ENCODE measurements at regions not wholly inside any gene's neighbourhood (a gene's known extent, or its start where the extent isn't known, plus 50 kb on each side); places are given as distances from the start of the nearest gene placed in this dataset.

DNA sequence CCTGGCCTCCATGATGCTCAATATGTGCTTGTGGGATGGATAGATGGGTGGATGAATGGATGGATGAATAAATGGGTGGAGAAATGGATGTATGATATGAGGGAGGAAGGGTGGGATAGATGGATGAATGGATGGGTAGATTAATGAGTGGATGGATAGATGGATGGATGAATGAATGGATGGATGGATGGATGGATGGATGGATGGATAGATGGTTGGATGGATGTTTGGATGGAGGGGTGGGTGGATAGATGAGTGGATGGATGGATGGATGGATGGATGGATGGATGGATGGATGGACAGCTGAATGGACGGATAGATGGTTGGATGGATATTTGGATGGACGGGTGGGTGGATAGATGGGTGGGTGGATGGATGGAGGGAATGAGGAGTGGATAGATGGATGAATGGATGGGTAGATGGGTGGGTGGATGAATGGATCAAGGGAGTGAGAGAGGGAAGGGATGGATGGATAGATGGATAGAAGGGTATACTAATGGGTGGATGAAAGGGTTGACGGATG lies 139.4 kb downstream of the CEBPB start (continued):
- TF ChIP-seq, protein P1, sequence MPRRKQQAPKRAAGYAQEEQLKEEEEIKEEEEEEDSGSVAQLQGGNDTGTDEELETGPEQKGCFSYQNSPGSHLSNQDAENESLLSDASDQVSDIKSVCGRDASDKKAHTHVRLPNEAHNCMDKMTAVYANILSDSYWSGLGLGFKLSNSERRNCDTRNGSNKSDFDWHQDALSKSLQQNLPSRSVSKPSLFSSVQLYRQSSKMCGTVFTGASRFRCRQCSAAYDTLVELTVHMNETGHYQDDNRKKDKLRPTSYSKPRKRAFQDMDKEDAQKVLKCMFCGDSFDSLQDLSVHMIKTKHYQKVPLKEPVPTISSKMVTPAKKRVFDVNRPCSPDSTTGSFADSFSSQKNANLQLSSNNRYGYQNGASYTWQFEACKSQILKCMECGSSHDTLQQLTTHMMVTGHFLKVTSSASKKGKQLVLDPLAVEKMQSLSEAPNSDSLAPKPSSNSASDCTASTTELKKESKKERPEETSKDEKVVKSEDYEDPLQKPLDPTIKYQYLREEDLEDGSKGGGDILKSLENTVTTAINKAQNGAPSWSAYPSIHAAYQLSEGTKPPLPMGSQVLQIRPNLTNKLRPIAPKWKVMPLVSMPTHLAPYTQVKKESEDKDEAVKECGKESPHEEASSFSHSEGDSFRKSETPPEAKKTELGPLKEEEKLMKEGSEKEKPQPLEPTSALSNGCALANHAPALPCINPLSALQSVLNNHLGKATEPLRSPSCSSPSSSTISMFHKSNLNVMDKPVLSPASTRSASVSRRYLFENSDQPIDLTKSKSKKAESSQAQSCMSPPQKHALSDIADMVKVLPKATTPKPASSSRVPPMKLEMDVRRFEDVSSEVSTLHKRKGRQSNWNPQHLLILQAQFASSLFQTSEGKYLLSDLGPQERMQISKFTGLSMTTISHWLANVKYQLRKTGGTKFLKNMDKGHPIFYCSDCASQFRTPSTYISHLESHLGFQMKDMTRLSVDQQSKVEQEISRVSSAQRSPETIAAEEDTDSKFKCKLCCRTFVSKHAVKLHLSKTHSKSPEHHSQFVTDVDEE (CRISPR knock-in tag; IDR thresholded peaks at IDR 0.05) = no peak
- TF ChIP-seq ARNTL (CRISPR knock-in tag; IDR thresholded peaks at IDR 0.05; ENCODE audit: borderline replicate concordance, low read depth) (no peak), SNAI2 (CRISPR knock-in tag; IDR thresholded peaks at IDR 0.05) (no peak), PPARA (CRISPR knock-in tag; IDR thresholded peaks at IDR 0.05; ENCODE audit: borderline replicate concordance) (no peak)
- TF ChIP-seq, protein P2, sequence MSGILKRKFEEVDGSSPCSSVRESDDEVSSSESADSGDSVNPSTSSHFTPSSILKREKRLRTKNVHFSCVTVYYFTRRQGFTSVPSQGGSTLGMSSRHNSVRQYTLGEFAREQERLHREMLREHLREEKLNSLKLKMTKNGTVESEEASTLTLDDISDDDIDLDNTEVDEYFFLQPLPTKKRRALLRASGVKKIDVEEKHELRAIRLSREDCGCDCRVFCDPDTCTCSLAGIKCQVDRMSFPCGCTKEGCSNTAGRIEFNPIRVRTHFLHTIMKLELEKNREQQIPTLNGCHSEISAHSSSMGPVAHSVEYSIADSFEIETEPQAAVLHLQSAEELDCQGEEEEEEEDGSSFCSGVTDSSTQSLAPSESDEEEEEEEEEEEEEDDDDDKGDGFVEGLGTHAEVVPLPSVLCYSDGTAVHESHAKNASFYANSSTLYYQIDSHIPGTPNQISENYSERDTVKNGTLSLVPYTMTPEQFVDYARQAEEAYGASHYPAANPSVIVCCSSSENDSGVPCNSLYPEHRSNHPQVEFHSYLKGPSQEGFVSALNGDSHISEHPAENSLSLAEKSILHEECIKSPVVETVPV (CRISPR knock-in tag; IDR thresholded peaks at IDR 0.05) = no peak

DNA sequence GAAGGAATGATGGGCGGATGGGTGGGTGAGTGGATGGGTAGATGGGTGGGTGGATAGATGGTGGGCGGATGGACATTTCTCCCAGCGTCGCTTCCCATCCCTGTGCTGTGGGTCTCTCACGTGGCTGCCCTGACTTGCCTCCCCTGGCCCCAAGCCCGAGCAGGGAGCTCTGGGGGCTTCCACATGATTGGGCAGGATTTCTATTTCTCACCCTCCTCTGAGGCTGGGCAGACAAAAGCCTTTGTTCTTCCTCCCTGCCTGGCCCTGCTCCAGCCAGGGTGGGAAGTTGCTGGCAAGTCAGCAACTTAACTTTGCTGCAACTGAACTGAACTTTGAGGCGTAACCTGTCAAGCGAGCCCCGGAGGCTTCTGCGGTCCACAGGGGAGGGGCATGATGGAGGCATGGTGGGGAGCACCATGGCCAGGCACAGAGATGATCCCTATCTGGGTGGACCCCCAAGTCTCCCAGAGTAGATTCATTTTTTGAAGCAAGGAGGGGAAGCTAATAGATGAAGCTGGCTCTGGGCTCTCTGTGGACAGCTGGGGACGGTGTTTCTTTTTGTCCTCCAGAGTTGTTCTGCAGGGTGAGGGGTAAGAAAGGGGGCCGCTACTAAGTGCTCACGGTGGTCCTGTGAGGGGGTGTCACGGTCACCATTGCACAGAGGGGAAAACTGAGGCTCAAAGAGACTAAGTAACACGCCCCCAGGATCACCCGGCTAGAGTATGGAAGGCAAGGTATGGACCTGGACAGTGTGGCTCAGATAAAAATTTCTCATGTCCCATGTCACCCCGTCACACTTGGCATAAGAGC lies 140.1 kb downstream of the CEBPB start:
- ATAC-seq = no peak
- TF ChIP-seq ZFP3 (CRISPR knock-in tag; IDR thresholded peaks at IDR 0.05) (no peak), TOX (CRISPR knock-in tag; IDR thresholded peaks at IDR 0.05; ENCODE audit: borderline replicate concordance) (no peak), ZC3H10 (CRISPR knock-in tag; IDR thresholded peaks at IDR 0.05) (no peak), ZFP30 (CRISPR knock-in tag; IDR thresholded peaks at IDR 0.05) (no peak), SNAI2 (CRISPR knock-in tag; IDR thresholded peaks at IDR 0.05) (no peak), ESRRG (CRISPR knock-in tag; IDR thresholded peaks at IDR 0.05) (no peak), ZNF8 (CRISPR knock-in tag; IDR thresholded peaks at IDR 0.05) (no peak), GLIS3 (CRISPR knock-in tag; IDR thresholded peaks at IDR 0.05) (no peak), ISL1 (CRISPR knock-in tag; IDR thresholded peaks at IDR 0.05) (no peak), TCF4 (CRISPR knock-in tag; IDR thresholded peaks at IDR 0.05; ENCODE audit: borderline replicate concordance) (no peak), RARB (CRISPR knock-in tag; IDR thresholded peaks at IDR 0.05) (no peak), OSR1 (CRISPR knock-in tag; IDR thresholded peaks at IDR 0.05) (no peak), ZNF70 (CRISPR knock-in tag; IDR thresholded peaks at IDR 0.05) (no peak)
- TF ChIP-seq, protein P1 (CRISPR knock-in tag; IDR thresholded peaks at IDR 0.05) = no peak
- TF ChIP-seq, protein P3, sequence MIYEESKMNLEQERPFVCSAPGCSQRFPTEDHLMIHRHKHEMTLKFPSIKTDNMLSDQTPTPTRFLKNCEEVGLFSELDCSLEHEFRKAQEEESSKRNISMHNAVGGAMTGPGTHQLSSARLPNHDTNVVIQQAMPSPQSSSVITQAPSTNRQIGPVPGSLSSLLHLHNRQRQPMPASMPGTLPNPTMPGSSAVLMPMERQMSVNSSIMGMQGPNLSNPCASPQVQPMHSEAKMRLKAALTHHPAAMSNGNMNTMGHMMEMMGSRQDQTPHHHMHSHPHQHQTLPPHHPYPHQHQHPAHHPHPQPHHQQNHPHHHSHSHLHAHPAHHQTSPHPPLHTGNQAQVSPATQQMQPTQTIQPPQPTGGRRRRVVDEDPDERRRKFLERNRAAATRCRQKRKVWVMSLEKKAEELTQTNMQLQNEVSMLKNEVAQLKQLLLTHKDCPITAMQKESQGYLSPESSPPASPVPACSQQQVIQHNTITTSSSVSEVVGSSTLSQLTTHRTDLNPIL (CRISPR knock-in tag; IDR thresholded peaks at IDR 0.05; ENCODE audit: low read depth) = no peak

DNA sequence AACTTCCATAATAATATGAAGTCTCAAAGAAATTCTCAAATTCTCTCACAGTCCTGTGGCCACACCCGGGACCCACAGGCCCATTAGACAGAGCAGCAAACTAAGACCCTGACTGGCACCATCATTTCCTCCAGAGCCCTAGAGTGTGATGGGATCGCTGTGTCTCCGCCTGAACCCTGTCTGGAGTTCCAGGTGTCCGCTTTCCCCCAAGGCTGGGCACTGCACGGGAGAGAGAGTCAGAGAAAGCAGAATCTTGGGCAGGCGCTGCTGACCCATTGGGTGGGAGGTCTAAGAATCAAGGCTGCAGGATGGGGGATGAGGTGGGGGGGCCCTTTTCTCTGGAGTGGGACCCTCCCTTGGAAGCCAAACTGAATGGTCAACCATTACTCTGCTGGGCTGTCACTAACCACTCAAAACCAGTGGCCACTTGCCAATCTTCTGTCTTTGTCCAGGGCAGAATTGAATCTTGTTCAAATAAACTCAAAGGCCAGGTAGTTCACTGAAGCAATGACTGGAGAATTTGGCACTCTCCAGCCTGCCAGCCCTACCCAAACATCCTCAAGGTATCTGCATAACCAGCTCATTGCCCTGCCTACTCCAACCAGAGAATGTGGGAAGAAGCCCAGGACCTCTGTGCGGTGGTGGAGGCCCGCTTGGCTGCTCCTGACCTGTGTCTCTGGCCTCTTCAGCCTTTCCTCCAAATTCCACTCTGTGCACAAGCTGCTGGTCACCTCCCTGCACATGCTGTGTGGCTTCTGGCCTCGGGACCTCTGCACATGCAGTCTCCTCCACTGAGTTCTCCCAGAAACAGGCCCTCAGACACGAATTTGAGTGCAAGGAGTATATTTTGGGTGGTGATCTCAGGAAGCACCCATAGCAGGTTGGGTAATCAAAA lies 141.1 kb downstream of the CEBPB start:
- no peak for ATAC-seq
- TF ChIP-seq SNAI2 (CRISPR knock-in tag; IDR thresholded peaks at IDR 0.05) (no peak), ZNF70 (CRISPR knock-in tag; IDR thresholded peaks at IDR 0.05) (no peak), ISL1 (CRISPR knock-in tag; IDR thresholded peaks at IDR 0.05) (no peak), ZFP3 (CRISPR knock-in tag; IDR thresholded peaks at IDR 0.05) (no peak), ESRRG (CRISPR knock-in tag; IDR thresholded peaks at IDR 0.05) (no peak), TOX (CRISPR knock-in tag; IDR thresholded peaks at IDR 0.05; ENCODE audit: borderline replicate concordance) (no peak), TCF4 (CRISPR knock-in tag; IDR thresholded peaks at IDR 0.05; ENCODE audit: borderline replicate concordance) (no peak), GLIS3 (CRISPR knock-in tag; IDR thresholded peaks at IDR 0.05) (no peak), OSR1 (CRISPR knock-in tag; IDR thresholded peaks at IDR 0.05) (no peak)
- TF ChIP-seq, protein P4, sequence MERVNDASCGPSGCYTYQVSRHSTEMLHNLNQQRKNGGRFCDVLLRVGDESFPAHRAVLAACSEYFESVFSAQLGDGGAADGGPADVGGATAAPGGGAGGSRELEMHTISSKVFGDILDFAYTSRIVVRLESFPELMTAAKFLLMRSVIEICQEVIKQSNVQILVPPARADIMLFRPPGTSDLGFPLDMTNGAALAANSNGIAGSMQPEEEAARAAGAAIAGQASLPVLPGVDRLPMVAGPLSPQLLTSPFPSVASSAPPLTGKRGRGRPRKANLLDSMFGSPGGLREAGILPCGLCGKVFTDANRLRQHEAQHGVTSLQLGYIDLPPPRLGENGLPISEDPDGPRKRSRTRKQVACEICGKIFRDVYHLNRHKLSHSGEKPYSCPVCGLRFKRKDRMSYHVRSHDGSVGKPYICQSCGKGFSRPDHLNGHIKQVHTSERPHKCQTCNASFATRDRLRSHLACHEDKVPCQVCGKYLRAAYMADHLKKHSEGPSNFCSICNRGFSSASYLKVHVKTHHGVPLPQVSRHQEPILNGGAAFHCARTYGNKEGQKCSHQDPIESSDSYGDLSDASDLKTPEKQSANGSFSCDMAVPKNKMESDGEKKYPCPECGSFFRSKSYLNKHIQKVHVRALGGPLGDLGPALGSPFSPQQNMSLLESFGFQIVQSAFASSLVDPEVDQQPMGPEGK (CRISPR knock-in tag; IDR thresholded peaks at IDR 0.05; ENCODE audit: borderline replicate concordance) = no peak
- TF ChIP-seq, protein P3 (CRISPR knock-in tag; IDR thresholded peaks at IDR 0.05; ENCODE audit: low read depth) = no peak
- TF ChIP-seq, protein P2 (CRISPR knock-in tag; IDR thresholded peaks at IDR 0.05) = no peak

Data from SK-N-SH treated with all-trans-retinoic acid at 6 μM for 48 hours (cell line).